ENCODE measurements at regions not wholly inside any gene's neighbourhood (a gene's known extent, or its start where the extent isn't known, plus 50 kb on each side); places are given as distances from the start of the nearest gene placed in this dataset.

GRCh38 chr3:147939839-147940238 lies 530.7 kb downstream of the ZIC1 start:
- DNase-seq (no peak), ATAC-seq (ENCODE audit: low FRiP score) (no peak)
- peaks cover 0 to 2% of the 10 kb centered on the region in 2 donors for H3K4me1 ChIP-seq (ENCODE audit: control insufficient read depth in 1 of 2, insufficient read depth in 2 of 2, low read length in 2 of 2)
- no peaks in the 10 kb centered on the region for H3K27me3 ChIP-seq (ENCODE audit: control insufficient read depth in 1 of 2, insufficient read depth in 2 of 2, low read length in 1 of 2)
- no peak overlapping the region for H3K4me3 ChIP-seq (ENCODE audit: low read length in 2 of 2)
- WGBS, 2 donors, result 27 to 30% methylated on average over 7 of the region's 7 CpGs
- intact Hi-C loops (cut with DNase I), result no loop called here
- H3K27ac ChIP-seq (ENCODE audit: low read depth in 1 of 2, low read length in 2 of 2), result no peak overlapping the region
- H3K9me3 ChIP-seq (ENCODE audit: control insufficient read depth, low read length), result no peaks in the 10 kb centered on the region
- no peaks in the 10 kb centered on the region for H3K36me3 ChIP-seq (ENCODE audit: control insufficient read depth in 1 of 2, insufficient read depth in 2 of 2, low read length in 1 of 2)

- Histone ChIP-seq H3K9me3 (ENCODE audit: control insufficient read depth, low read length) (no peaks in the 10 kb centered on the region), H3K4me1 (ENCODE audit: control insufficient read depth in 1 of 2, insufficient read depth in 2 of 2, low read length in 2 of 2) (peaks cover 0 to 2% of the 10 kb centered on the region in 2 donors), H3K36me3 (ENCODE audit: control insufficient read depth in 1 of 2, insufficient read depth in 2 of 2, low read length in 1 of 2) (no peaks in the 10 kb centered on the region), H3K4me3 (ENCODE audit: low read length in 2 of 2) (no peak overlapping the region), H3K27ac (ENCODE audit: low read depth in 1 of 2, low read length in 2 of 2) (no peak overlapping the region), H3K27me3 (ENCODE audit: control insufficient read depth in 1 of 2, insufficient read depth in 2 of 2, low read length in 1 of 2) (no peaks in the 10 kb centered on the region)
- intact Hi-C loops (cut with DNase I), result no loop called here
- DNase-seq (no peak), ATAC-seq (ENCODE audit: low FRiP score) (no peak)
- 30 to 34% methylated on average over 3 of the region's 3 CpGs for WGBS, 2 donors
These were observed 531.4 kb downstream of the ZIC1 start for GRCh38 chr3:147940405-147941193.

GRCh38 chr3:147941969-147942368 lies 532.8 kb downstream of the ZIC1 start:
- Histone ChIP-seq H3K27me3 (ENCODE audit: control insufficient read depth in 1 of 2, insufficient read depth in 2 of 2, low read length in 1 of 2) (no peaks in the 10 kb centered on the region), H3K9me3 (ENCODE audit: control insufficient read depth, low read length) (no peaks in the 10 kb centered on the region), H3K27ac (ENCODE audit: low read depth in 1 of 2, low read length in 2 of 2) (no peak overlapping the region), H3K4me1 (ENCODE audit: control insufficient read depth in 1 of 2, insufficient read depth in 2 of 2, low read length in 2 of 2) (peaks cover 0 to 2% of the 10 kb centered on the region in 2 donors), H3K36me3 (ENCODE audit: control insufficient read depth in 1 of 2, insufficient read depth in 2 of 2, low read length in 1 of 2) (no peaks in the 10 kb centered on the region), H3K4me3 (ENCODE audit: low read length in 2 of 2) (no peak overlapping the region)
- ATAC-seq (ENCODE audit: low FRiP score) (no peak), DNase-seq (no peak)
- intact Hi-C loops (cut with DNase I), result no loop called here
- WGBS, 2 donors, result 92 to 95% methylated on average over 2 of the region's 2 CpGs

- H3K27me3 ChIP-seq (ENCODE audit: control insufficient read depth in 1 of 2, insufficient read depth in 2 of 2, low read length in 1 of 2), result no peaks in the 10 kb centered on the region
- 60 to 61% methylated on average over 2 of the region's 2 CpGs for WGBS, 2 donors
- H3K4me3 ChIP-seq (ENCODE audit: low read length in 2 of 2), result no peak overlapping the region
- H3K4me1 ChIP-seq (ENCODE audit: control insufficient read depth in 1 of 2, insufficient read depth in 2 of 2, low read length in 2 of 2), result peaks cover 0 to 2% of the 10 kb centered on the region in 2 donors
- H3K9me3 ChIP-seq (ENCODE audit: control insufficient read depth, low read length), result no peaks in the 10 kb centered on the region
- H3K27ac ChIP-seq (ENCODE audit: low read depth in 1 of 2, low read length in 2 of 2), result no peak overlapping the region
- DNase-seq (no peak), ATAC-seq (ENCODE audit: low FRiP score) (no peak)
- intact Hi-C loops (cut with DNase I), result no loop called here
- no peaks in the 10 kb centered on the region for H3K36me3 ChIP-seq (ENCODE audit: control insufficient read depth in 1 of 2, insufficient read depth in 2 of 2, low read length in 1 of 2)
These were observed 534.2 kb downstream of the ZIC1 start for GRCh38 chr3:147943265-147943945.

GRCh38 chr3:147945968-147946519 lies 536.9 kb downstream of the ZIC1 start:
- H3K27me3 ChIP-seq (ENCODE audit: control insufficient read depth in 1 of 2, insufficient read depth in 2 of 2, low read length in 1 of 2), result no peaks in the 10 kb centered on the region
- peak; percentile 73 for ATAC-seq (ENCODE audit: low FRiP score)
- no peaks in the 10 kb centered on the region for H3K36me3 ChIP-seq (ENCODE audit: control insufficient read depth in 1 of 2, insufficient read depth in 2 of 2, low read length in 1 of 2)
- H3K4me1 ChIP-seq (ENCODE audit: control insufficient read depth in 1 of 2, insufficient read depth in 2 of 2, low read length in 2 of 2), result peaks cover 0 to 1% of the 10 kb centered on the region in 2 donors
- no peak overlapping the region for H3K27ac ChIP-seq (ENCODE audit: low read depth in 1 of 2, low read length in 2 of 2)
- peak overlapping the region; percentile 26 to 87 for H3K4me3 ChIP-seq (ENCODE audit: low read length in 2 of 2)
- 16 to 21% methylated on average over 4 of the region's 4 CpGs for WGBS, 2 donors
- H3K9me3 ChIP-seq (ENCODE audit: control insufficient read depth, low read length), result no peaks in the 10 kb centered on the region
- DNase-seq, result peak in 1 of 2 donors; percentile 56
- intact Hi-C loops (cut with DNase I), result no loop called here

GRCh38 chr3:147956615-147957014 lies 547.5 kb downstream of the ZIC1 start:
- H3K27me3 ChIP-seq (ENCODE audit: control insufficient read depth in 1 of 2, insufficient read depth in 2 of 2, low read length in 1 of 2), result no peaks in the 10 kb centered on the region
- H3K4me1 ChIP-seq (ENCODE audit: control insufficient read depth in 1 of 2, insufficient read depth in 2 of 2, low read length in 2 of 2), result no peaks in the 10 kb centered on the region
- intact Hi-C loops (cut with DNase I), result no loop called here
- H3K9me3 ChIP-seq (ENCODE audit: control insufficient read depth, low read length), result peaks cover 3% of the 10 kb centered on the region
- H3K27ac ChIP-seq (ENCODE audit: low read depth in 1 of 2, low read length in 2 of 2), result no peak overlapping the region
- WGBS, 2 donors, result 94 to 97% methylated on average over 1 of the region's 1 CpG
- no peak for DNase-seq
- no peaks in the 10 kb centered on the region for H3K36me3 ChIP-seq (ENCODE audit: control insufficient read depth in 1 of 2, insufficient read depth in 2 of 2, low read length in 1 of 2)
- H3K4me3 ChIP-seq (ENCODE audit: low read length in 2 of 2), result no peak overlapping the region
- ATAC-seq (ENCODE audit: low FRiP score), result no peak

GRCh38 chr3:147958754-147959153 lies 549.6 kb downstream of the ZIC1 start:
- no peaks in the 10 kb centered on the region for H3K27me3 ChIP-seq (ENCODE audit: control insufficient read depth in 1 of 2, insufficient read depth in 2 of 2, low read length in 1 of 2)
- peaks cover 3% of the 10 kb centered on the region for H3K9me3 ChIP-seq (ENCODE audit: control insufficient read depth, low read length)
- 42 to 46% methylated on average over 1 of the region's 1 CpG for WGBS, 2 donors
- no peaks in the 10 kb centered on the region for H3K36me3 ChIP-seq (ENCODE audit: control insufficient read depth in 1 of 2, insufficient read depth in 2 of 2, low read length in 1 of 2)
- no peak overlapping the region for H3K4me3 ChIP-seq (ENCODE audit: low read length in 2 of 2)
- intact Hi-C loops (cut with DNase I), result no loop called here
- no peak overlapping the region for H3K27ac ChIP-seq (ENCODE audit: low read depth in 1 of 2, low read length in 2 of 2)
- H3K4me1 ChIP-seq (ENCODE audit: control insufficient read depth in 1 of 2, insufficient read depth in 2 of 2, low read length in 2 of 2), result no peaks in the 10 kb centered on the region
- no peak for DNase-seq
- no peak for ATAC-seq (ENCODE audit: low FRiP score)

- H3K4me3 ChIP-seq (ENCODE audit: low read length in 2 of 2), result no peak overlapping the region
- 76 to 81% methylated on average over 6 of the region's 6 CpGs for WGBS, 2 donors
- DNase-seq, result no peak
- ATAC-seq (ENCODE audit: low FRiP score), result no peak
- H3K9me3 ChIP-seq (ENCODE audit: control insufficient read depth, low read length), result peaks cover 1% of the 10 kb centered on the region
- H3K27ac ChIP-seq (ENCODE audit: low read depth in 1 of 2, low read length in 2 of 2), result no peak overlapping the region
- intact Hi-C loops (cut with DNase I), result no loop called here
- no peaks in the 10 kb centered on the region for H3K4me1 ChIP-seq (ENCODE audit: control insufficient read depth in 1 of 2, insufficient read depth in 2 of 2, low read length in 2 of 2)
- no peaks in the 10 kb centered on the region for H3K36me3 ChIP-seq (ENCODE audit: control insufficient read depth in 1 of 2, insufficient read depth in 2 of 2, low read length in 1 of 2)
- H3K27me3 ChIP-seq (ENCODE audit: control insufficient read depth in 1 of 2, insufficient read depth in 2 of 2, low read length in 1 of 2), result no peaks in the 10 kb centered on the region
These were observed 551.6 kb downstream of the ZIC1 start for GRCh38 chr3:147960786-147961185.
